Spleen (tissue), 3 donors: ENCODE measurements at regions not wholly inside any gene's neighbourhood (a gene's known extent, or its start where the extent isn't known, plus 50 kb on each side); places are given as distances from the start of the nearest gene placed in this dataset.
A peak's percentile ranks its signal among the peaks of the same experiment; 100 is the strongest.

Experiments used
- POLR2A ChIP-seq, 3 donors: fragments of 450-650 bp; IDR thresholded peaks; one replicate each; pipeline ENCODE4 v1.5.1; 2017; ENCODE audit warnings: antibody characterized with exemption in 3 of 3, mild to moderate bottlenecking in 1 of 3
- POLR2AphosphoS5 ChIP-seq, 3 donors: sonication (generic); formaldehyde crosslinking; IDR thresholded peaks; one replicate each; pipeline ENCODE4 v1.5.1; 2017; ENCODE audit warnings: antibody characterized with exemption in 3 of 3

DNA sequence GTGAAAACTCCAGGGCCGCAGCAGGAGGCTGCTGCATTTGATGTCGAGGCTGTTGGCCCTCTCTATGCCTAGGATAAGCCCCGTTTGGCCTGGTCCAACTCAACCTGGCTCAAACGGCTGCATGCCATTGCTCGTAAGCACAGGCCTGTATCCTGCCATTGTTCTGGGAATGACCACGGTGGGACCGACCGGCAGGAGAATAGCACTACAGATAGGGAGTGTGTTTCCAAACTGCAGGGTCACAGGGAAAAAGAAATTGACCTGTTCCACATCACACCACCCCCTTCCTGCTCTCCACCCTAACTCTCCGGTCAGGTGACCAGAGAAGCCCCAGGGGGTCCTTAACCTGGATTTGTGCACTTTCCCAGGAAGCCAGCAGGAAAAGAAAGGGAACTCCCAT, 278.7 kb upstream of the KLF4 start:
- TF ChIP-seq POLR2A (IDR thresholded peaks at IDR 0.05) (no peak), POLR2AphosphoS5 (IDR thresholded peaks at IDR 0.05) (peak in 2 of 3 donors; percentile 74 to 80)
